HG03025 (cell line): ENCODE measurements at regions not wholly inside any gene's neighbourhood (a gene's known extent, or its start where the extent isn't known, plus 50 kb on each side); places are given as distances from the start of the nearest gene placed in this dataset.

ENCODE experiments used
- ATAC-seq: cut with Tn5 transposase; IDR thresholded peaks from one replicate; pipeline ENCODE4 v1.9.1; 2021; ENCODE audit warnings: mild to moderate bottlenecking, moderate library complexity; ENCODE audit not compliant: unreplicated experiment, low FRiP score

GRCh38 chr9:23496489-23497136, 329.4 kb downstream of the ELAVL2 start:
- no peak for ATAC-seq

- ATAC-seq = no peak
These were observed 328.9 kb downstream of the ELAVL2 start for GRCh38 chr9:23497137-23497504.

GRCh38 chr9:23502004-23502403, 324.0 kb downstream of the ELAVL2 start:
- ATAC-seq = no peak

- no peak for ATAC-seq
These were observed 303.1 kb downstream of the ELAVL2 start for GRCh38 chr9:23522952-23523351.

GRCh38 chr9:23524607-23525155, 301.4 kb downstream of the ELAVL2 start:
- ATAC-seq = no peak

- ATAC-seq = no peak
These were observed 299.2 kb downstream of the ELAVL2 start for GRCh38 chr9:23526806-23527205.

GRCh38 chr9:23532282-23532681, 293.8 kb downstream of the ELAVL2 start:
- no peak for ATAC-seq

- no peak for ATAC-seq
These were observed 288.6 kb downstream of the ELAVL2 start for GRCh38 chr9:23537192-23538066.

GRCh38 chr9:23538067-23538402, 288.0 kb downstream of the ELAVL2 start:
- ATAC-seq = no peak

GRCh38 chr9:23538461-23539003, 287.5 kb downstream of the ELAVL2 start:
- ATAC-seq = no peak

GRCh38 chr9:23539311-23539710, 286.7 kb downstream of the ELAVL2 start:
- ATAC-seq = no peak

- ATAC-seq = no peak
These were observed 284.1 kb downstream of the ELAVL2 start for GRCh38 chr9:23541976-23542375.

- ATAC-seq = no peak
These were observed 283.6 kb downstream of the ELAVL2 start for GRCh38 chr9:23542438-23542837.

GRCh38 chr9:23542927-23543326, 283.1 kb downstream of the ELAVL2 start:
- no peak for ATAC-seq

- ATAC-seq = no peak
These were observed 282.6 kb downstream of the ELAVL2 start for GRCh38 chr9:23543419-23543818.

GRCh38 chr9:23545728-23546127, 280.3 kb downstream of the ELAVL2 start:
- ATAC-seq = no peak

- ATAC-seq = no peak
These were observed 274.7 kb downstream of the ELAVL2 start for GRCh38 chr9:23551311-23551721.

GRCh38 chr9:23551929-23552707, 273.9 kb downstream of the ELAVL2 start:
- ATAC-seq = no peak

GRCh38 chr9:23552876-23553601, 273.0 kb downstream of the ELAVL2 start:
- ATAC-seq = no peak

- ATAC-seq = no peak
These were observed 271.4 kb downstream of the ELAVL2 start for GRCh38 chr9:23554686-23555085.
